DMS79 (cell line): ENCODE measurements at regions not wholly inside any gene's neighbourhood (a gene's known extent, or its start where the extent isn't known, plus 50 kb on each side); places are given as distances from the start of the nearest gene placed in this dataset.

Experiments
- DNase-seq: peaks from one replicate; lab custom pipeline; 2025; lab: John Stamatoyannopoulos, UW

- DNase-seq, result no peak
These were observed 122.0 kb downstream of the SEC16B start for GRCh38 chr1:177847843-177848242.

- DNase-seq, result no peak
These were observed 130.9 kb downstream of the SEC16B start for GRCh38 chr1:177838907-177839485.

- no peak for DNase-seq
These were observed 136.2 kb downstream of the SEC16B start for GRCh38 chr1:177833631-177834030.

- no peak for DNase-seq
These were observed 139.2 kb downstream of the SEC16B start for GRCh38 chr1:177830531-177831135.

- no peak for DNase-seq
These were observed 144.5 kb downstream of the SEC16B start for GRCh38 chr1:177825276-177825901.

GRCh38 chr1:177824508-177824982, 145.3 kb downstream of the SEC16B start:
- no peak for DNase-seq

- no peak for DNase-seq
These were observed 149.6 kb downstream of the SEC16B start for GRCh38 chr1:177820213-177820612.

GRCh38 chr1:177817937-177818875, 151.7 kb downstream of the SEC16B start:
- DNase-seq, result no peak

GRCh38 chr1:177812650-177813049, 157.2 kb downstream of the SEC16B start:
- no peak for DNase-seq

GRCh38 chr1:177812144-177812543, 157.7 kb downstream of the SEC16B start:
- DNase-seq, result no peak

GRCh38 chr1:177811429-177811828, 158.4 kb downstream of the SEC16B start:
- no peak for DNase-seq

GRCh38 chr1:177809819-177810218, 160.0 kb downstream of the SEC16B start:
- DNase-seq, result no peak

GRCh38 chr1:177802304-177802703, 167.6 kb downstream of the SEC16B start:
- DNase-seq, result no peak

- no peak for DNase-seq
These were observed 168.1 kb downstream of the SEC16B start for GRCh38 chr1:177801790-177802189.

- DNase-seq, result peak; percentile 5
These were observed 169.3 kb downstream of the SEC16B start for GRCh38 chr1:177800400-177801088.

- DNase-seq, result no peak
These were observed 170.1 kb downstream of the SEC16B start for GRCh38 chr1:177799746-177800145.

- DNase-seq, result no peak
These were observed 171.2 kb downstream of the SEC16B start for GRCh38 chr1:177798614-177799013.

GRCh38 chr1:177796561-177796960, 173.3 kb downstream of the SEC16B start:
- DNase-seq, result no peak

GRCh38 chr1:177794376-177794991, 175.4 kb downstream of the SEC16B start:
- no peak for DNase-seq

- DNase-seq, result no peak
These were observed 176.0 kb downstream of the SEC16B start for GRCh38 chr1:177793900-177794299.

GRCh38 chr1:177790566-177790965, 179.3 kb downstream of the SEC16B start:
- DNase-seq, result no peak
